WERI-Rb-1 (cell line): ENCODE measurements at regions not wholly inside any gene's neighbourhood (a gene's known extent, or its start where the extent isn't known, plus 50 kb on each side); places are given as distances from the start of the nearest gene placed in this dataset.

ENCODE experiments used
- DNase-seq: peaks from one replicate; pipeline ENCODE4 v3.0.0-alpha.2; 2020
- H3K27ac ChIP-seq: fragments of 250-450 bp; sonication (Bioruptor Pico); 2 replicates; pipeline ENCODE4 v1.5.1; 2020; ENCODE audit warnings: mild to moderate bottlenecking, moderate library complexity
- H3K27me3 ChIP-seq: fragments of 250-450 bp; sonication (Bioruptor Pico); 2 replicates; pipeline ENCODE4 v1.5.1; 2021; ENCODE audit warnings: mild to moderate bottlenecking, low read depth, moderate library complexity; ENCODE audit not compliant: insufficient read depth, severe bottlenecking
- H3K36me3 ChIP-seq: fragments of 250-450 bp; sonication (Bioruptor Pico); 2 replicates; pipeline ENCODE4 v1.5.1; 2020; ENCODE audit warnings: mild to moderate bottlenecking, moderate library complexity
- H3K4me3 ChIP-seq: 2 replicates; pipeline ENCODE4 v1.5.1; 2011; ENCODE audit warnings: low read depth, mild to moderate bottlenecking, control low read depth, low read length
- H3K9me3 ChIP-seq: fragments of 250-450 bp; sonication (Bioruptor Pico); 2 replicates; pipeline ENCODE4 v1.5.1; 2021; ENCODE audit warnings: mild to moderate bottlenecking, moderate library complexity; ENCODE audit not compliant: severe bottlenecking
- CTCF ChIP-seq: IDR thresholded peaks from 2 replicates; pipeline ENCODE4 v1.5.1; 2011; ENCODE audit warnings: low read depth, mild to moderate bottlenecking, control low read depth, inconsistent platforms, low read length

GRCh38 chr2:118216224-118216623 lies 128.0 kb downstream of the INSIG2 start:
- Histone ChIP-seq H3K36me3 (no peaks in the 10 kb centered on the region), H3K4me3 (no peak overlapping the region), H3K27ac (no peak overlapping the region), H3K27me3 (peaks cover 70% of the 10 kb centered on the region), H3K9me3 (no peaks in the 10 kb centered on the region)
- DNase-seq = no peak
- TF ChIP-seq CTCF = no peak

- no peak overlapping the region for H3K27ac ChIP-seq
- H3K4me3 ChIP-seq = no peak overlapping the region
- H3K36me3 ChIP-seq = no peaks in the 10 kb centered on the region
- no peaks in the 10 kb centered on the region for H3K9me3 ChIP-seq
- peaks cover 68% of the 10 kb centered on the region for H3K27me3 ChIP-seq
- DNase-seq = no peak
- no peak for TF ChIP-seq CTCF
Measured at GRCh38 chr2:118209727-118210126, 121.5 kb downstream of the INSIG2 start.

GRCh38 chr2:118207889-118208288 lies 119.6 kb downstream of the INSIG2 start:
- Histone ChIP-seq H3K27ac (no peak overlapping the region), H3K9me3 (no peaks in the 10 kb centered on the region), H3K27me3 (peaks cover 76% of the 10 kb centered on the region), H3K36me3 (no peaks in the 10 kb centered on the region), H3K4me3 (no peak overlapping the region)
- no peak for DNase-seq
- no peak for TF ChIP-seq CTCF

GRCh38 chr2:118202707-118203303 lies 114.5 kb downstream of the INSIG2 start:
- Histone ChIP-seq H3K4me3 (no peak overlapping the region), H3K27ac (no peak overlapping the region), H3K36me3 (no peaks in the 10 kb centered on the region), H3K27me3 (peaks cover 84% of the 10 kb centered on the region), H3K9me3 (no peaks in the 10 kb centered on the region)
- DNase-seq = peak; percentile 35
- peak; percentile 85 for TF ChIP-seq CTCF

- Histone ChIP-seq H3K36me3 (no peaks in the 10 kb centered on the region), H3K9me3 (no peaks in the 10 kb centered on the region), H3K27ac (no peak overlapping the region), H3K27me3 (peaks cover 80% of the 10 kb centered on the region), H3K4me3 (no peak overlapping the region)
- no peak for DNase-seq
- TF ChIP-seq CTCF = no peak
Measured at GRCh38 chr2:118198268-118198667, 110.0 kb downstream of the INSIG2 start.
